Esophagus squamous epithelium (tissue), 4 donors: ENCODE measurements at regions not wholly inside any gene's neighbourhood (a gene's known extent, or its start where the extent isn't known, plus 50 kb on each side); places are given as distances from the start of the nearest gene placed in this dataset.

Experiments used
- POLR2A ChIP-seq, 4 donors: fragments of 450-650 bp; IDR thresholded peaks; one replicate each; pipeline ENCODE4 v1.6.1; 2017; ENCODE audit warnings: antibody characterized with exemption in 4 of 4, mild to moderate bottlenecking in 4 of 4, moderate library complexity in 3 of 4
- TF ChIP-seq, protein P1 (sequence below), 6 experiments: fragments of 450-650 bp in 4 of 6; fragments of 200-600 bp in 2 of 6; sonication (generic) in 2 of 6; IDR thresholded peaks; one replicate each; pipeline ENCODE4 v1.5.1; 2016 to 2019; ENCODE audit warnings: antibody characterized with exemption in 6 of 6, mild to moderate bottlenecking in 4 of 6, moderate library complexity in 4 of 6

DNA sequence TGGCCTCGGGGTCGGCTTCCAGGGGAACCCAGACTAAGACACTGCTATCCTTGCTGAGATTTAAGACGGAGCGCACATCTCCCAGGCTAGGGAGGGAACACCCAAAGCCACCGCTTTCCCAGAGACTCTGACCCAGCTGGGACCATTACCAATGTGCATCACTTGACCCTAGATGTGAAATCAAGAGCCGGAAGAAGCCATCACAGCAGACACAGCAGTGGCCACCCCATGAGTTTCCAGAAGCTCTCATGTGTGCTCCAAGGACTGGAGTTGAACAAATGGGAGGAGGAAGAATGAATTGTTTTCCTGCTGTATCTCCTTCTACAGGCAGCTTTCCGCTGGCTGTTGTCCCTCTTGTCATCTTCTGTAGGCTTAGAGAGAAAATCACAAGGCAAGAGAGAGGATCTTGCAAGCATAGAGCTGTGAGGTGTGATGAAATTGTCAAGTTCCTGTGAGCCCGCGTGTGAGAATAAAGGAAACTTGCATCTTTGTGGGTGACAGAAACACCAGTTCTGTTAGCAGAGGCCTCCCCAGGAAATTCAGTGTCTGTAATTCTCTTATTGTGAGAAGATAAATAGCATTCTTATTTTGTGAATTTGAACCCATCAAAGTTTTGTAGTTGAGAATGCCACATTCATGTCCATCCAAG lies 711.8 kb downstream of the UQCRFS1 start:
- TF ChIP-seq, protein P1, sequence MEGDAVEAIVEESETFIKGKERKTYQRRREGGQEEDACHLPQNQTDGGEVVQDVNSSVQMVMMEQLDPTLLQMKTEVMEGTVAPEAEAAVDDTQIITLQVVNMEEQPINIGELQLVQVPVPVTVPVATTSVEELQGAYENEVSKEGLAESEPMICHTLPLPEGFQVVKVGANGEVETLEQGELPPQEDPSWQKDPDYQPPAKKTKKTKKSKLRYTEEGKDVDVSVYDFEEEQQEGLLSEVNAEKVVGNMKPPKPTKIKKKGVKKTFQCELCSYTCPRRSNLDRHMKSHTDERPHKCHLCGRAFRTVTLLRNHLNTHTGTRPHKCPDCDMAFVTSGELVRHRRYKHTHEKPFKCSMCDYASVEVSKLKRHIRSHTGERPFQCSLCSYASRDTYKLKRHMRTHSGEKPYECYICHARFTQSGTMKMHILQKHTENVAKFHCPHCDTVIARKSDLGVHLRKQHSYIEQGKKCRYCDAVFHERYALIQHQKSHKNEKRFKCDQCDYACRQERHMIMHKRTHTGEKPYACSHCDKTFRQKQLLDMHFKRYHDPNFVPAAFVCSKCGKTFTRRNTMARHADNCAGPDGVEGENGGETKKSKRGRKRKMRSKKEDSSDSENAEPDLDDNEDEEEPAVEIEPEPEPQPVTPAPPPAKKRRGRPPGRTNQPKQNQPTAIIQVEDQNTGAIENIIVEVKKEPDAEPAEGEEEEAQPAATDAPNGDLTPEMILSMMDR (IDR thresholded peaks at IDR 0.05): no peak
- no peak for TF ChIP-seq POLR2A (IDR thresholded peaks at IDR 0.05)
